GM12891 (cell line): ENCODE measurements at regions not wholly inside any gene's neighbourhood (a gene's known extent, or its start where the extent isn't known, plus 50 kb on each side); places are given as distances from the start of the nearest gene placed in this dataset.
"Not testable (repeated sequence)": the region's sequence is repeated elsewhere in the genome, so short reads cannot be mapped to it uniquely, and the experiment has no call there.

Source experiments
- POLR2A ChIP-seq: IDR thresholded peaks from 2 replicates; pipeline ENCODE4 v1.6.1; 2011; ENCODE audit warnings: low read depth, low read length, control low read depth
- POLR2AphosphoS5 ChIP-seq: IDR thresholded peaks from 2 replicates; pipeline ENCODE4 v1.6.1; 2011; ENCODE audit warnings: low read depth, low read length, control low read depth
- TAF1 ChIP-seq: IDR thresholded peaks from 2 replicates; pipeline ENCODE4 v1.6.1; 2011; ENCODE audit warnings: low read depth, low read length, control low read depth

DNA sequence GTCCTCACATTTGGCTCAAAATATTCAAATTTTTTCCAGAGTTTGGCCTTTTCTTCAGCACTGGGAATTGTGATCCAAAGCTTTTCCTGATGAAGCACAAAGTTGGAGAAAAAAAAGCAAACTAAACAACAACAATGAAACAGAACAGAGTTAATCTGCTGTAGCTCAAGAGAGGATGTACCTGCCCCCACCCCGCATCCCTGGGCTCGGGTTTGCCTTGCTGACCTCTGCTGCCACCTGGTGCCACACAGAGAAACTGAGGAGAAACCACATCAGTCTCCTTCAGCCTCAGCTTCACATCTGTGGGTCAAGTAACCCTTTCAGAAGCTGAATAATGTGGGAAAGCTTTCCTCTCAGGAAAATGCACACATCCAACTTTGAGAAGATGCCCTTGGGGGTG, 290.4 kb downstream of the RTP5 start:
- TF ChIP-seq POLR2A, POLR2AphosphoS5, TAF1: not testable (repeated sequence)
